ENCODE measurements at regions not wholly inside any gene's neighbourhood (a gene's known extent, or its start where the extent isn't known, plus 50 kb on each side); places are given as distances from the start of the nearest gene placed in this dataset.

GRCh38 chr4:3364634-3365314, 72.0 kb downstream of the RGS12 start:
- DNase-seq (ENCODE audit: low read depth, low spot score): no peak
- Histone ChIP-seq H3K4me3 (ENCODE audit: low read length) (no peak overlapping the region), H3K27ac (ENCODE audit: low read length) (no peak overlapping the region), H3K27me3 (ENCODE audit: control insufficient read depth, insufficient read depth, low read length) (no peaks in the 10 kb centered on the region), H3K9me3 (ENCODE audit: control insufficient read depth, insufficient read depth, low read length) (no peaks in the 10 kb centered on the region), H3K4me1 (ENCODE audit: control insufficient read depth, insufficient read depth, low read length) (peaks cover 3% of the 10 kb centered on the region; the same call in 1 of the 2 replicates), H3K36me3 (ENCODE audit: control insufficient read depth, insufficient read depth, low read length) (no peaks in the 10 kb centered on the region)
- WGBS (ENCODE audit: insufficient coverage, insufficient read length): no CpG with 5 or more reads among the region's 18 CpGs

- no peak for DNase-seq (ENCODE audit: low read depth, low spot score)
- Histone ChIP-seq H3K27ac (ENCODE audit: low read length) (no peak overlapping the region), H3K4me1 (ENCODE audit: control insufficient read depth, insufficient read depth, low read length) (peaks cover 3% of the 10 kb centered on the region; the same call in 1 of the 2 replicates), H3K36me3 (ENCODE audit: control insufficient read depth, insufficient read depth, low read length) (no peaks in the 10 kb centered on the region), H3K27me3 (ENCODE audit: control insufficient read depth, insufficient read depth, low read length) (no peaks in the 10 kb centered on the region), H3K9me3 (ENCODE audit: control insufficient read depth, insufficient read depth, low read length) (no peaks in the 10 kb centered on the region), H3K4me3 (ENCODE audit: low read length) (no peak overlapping the region)
- no CpG with 5 or more reads among the region's 11 CpGs for WGBS (ENCODE audit: insufficient coverage, insufficient read length)
Observed at GRCh38 chr4:3365326-3365725, 72.5 kb downstream of the RGS12 start.

GRCh38 chr4:3365871-3366842, 73.3 kb downstream of the RGS12 start:
- no peaks in the 10 kb centered on the region for H3K9me3 ChIP-seq (ENCODE audit: control insufficient read depth, insufficient read depth, low read length)

GRCh38 chr4:3366893-3367775, 74.3 kb downstream of the RGS12 start:
- Histone ChIP-seq H3K4me3 (ENCODE audit: low read length) (no peak overlapping the region), H3K27me3 (ENCODE audit: control insufficient read depth, insufficient read depth, low read length) (no peaks in the 10 kb centered on the region), H3K27ac (ENCODE audit: low read length) (no peak overlapping the region), H3K36me3 (ENCODE audit: control insufficient read depth, insufficient read depth, low read length) (no peaks in the 10 kb centered on the region; the same call in 1 of the 2 replicates), H3K4me1 (ENCODE audit: control insufficient read depth, insufficient read depth, low read length) (peaks cover 11% of the 10 kb centered on the region), H3K9me3 (ENCODE audit: control insufficient read depth, insufficient read depth, low read length) (no peaks in the 10 kb centered on the region)
- DNase-seq (ENCODE audit: low read depth, low spot score): no peak
- no CpG with 5 or more reads among the region's 30 CpGs for WGBS (ENCODE audit: insufficient coverage, insufficient read length)

More at GRCh38 chr4:3365871-3366842, 73.3 kb downstream of the RGS12 start:
- Histone ChIP-seq H3K27ac (ENCODE audit: low read length) (no peak overlapping the region), H3K4me1 (ENCODE audit: control insufficient read depth, insufficient read depth, low read length) (peaks cover 6% of the 10 kb centered on the region), H3K4me3 (ENCODE audit: low read length) (no peak overlapping the region), H3K27me3 (ENCODE audit: control insufficient read depth, insufficient read depth, low read length) (no peaks in the 10 kb centered on the region), H3K36me3 (ENCODE audit: control insufficient read depth, insufficient read depth, low read length) (no peaks in the 10 kb centered on the region)
- WGBS (ENCODE audit: insufficient coverage, insufficient read length): no CpG with 5 or more reads among the region's 30 CpGs
- no peak for DNase-seq (ENCODE audit: low read depth, low spot score)

- Histone ChIP-seq H3K27me3 (ENCODE audit: control insufficient read depth, insufficient read depth, low read length) (no peaks in the 10 kb centered on the region), H3K27ac (ENCODE audit: low read length) (no peak overlapping the region), H3K36me3 (ENCODE audit: control insufficient read depth, insufficient read depth, low read length) (no peaks in the 10 kb centered on the region; the same call in 1 of the 2 replicates), H3K4me1 (ENCODE audit: control insufficient read depth, insufficient read depth, low read length) (peaks cover 11% of the 10 kb centered on the region), H3K9me3 (ENCODE audit: control insufficient read depth, insufficient read depth, low read length) (no peaks in the 10 kb centered on the region), H3K4me3 (ENCODE audit: low read length) (no peak overlapping the region)
- no peak for DNase-seq (ENCODE audit: low read depth, low spot score)
- WGBS (ENCODE audit: insufficient coverage, insufficient read length): no CpG with 5 or more reads among the region's 12 CpGs
Observed at GRCh38 chr4:3367866-3368265, 73.9 kb upstream of the HGFAC start.

- Histone ChIP-seq H3K4me1 (ENCODE audit: control insufficient read depth, insufficient read depth, low read length) (peaks cover 11% of the 10 kb centered on the region), H3K27me3 (ENCODE audit: control insufficient read depth, insufficient read depth, low read length) (no peaks in the 10 kb centered on the region), H3K9me3 (ENCODE audit: control insufficient read depth, insufficient read depth, low read length) (no peaks in the 10 kb centered on the region), H3K4me3 (ENCODE audit: low read length) (no peak overlapping the region), H3K27ac (ENCODE audit: low read length) (no peak overlapping the region), H3K36me3 (ENCODE audit: control insufficient read depth, insufficient read depth, low read length) (no peaks in the 10 kb centered on the region; the same call in 1 of the 2 replicates)
- no CpG with 5 or more reads among the region's 4 CpGs for WGBS (ENCODE audit: insufficient coverage, insufficient read length)
- no peak for DNase-seq (ENCODE audit: low read depth, low spot score)
Observed at GRCh38 chr4:3368334-3368733, 73.4 kb upstream of the HGFAC start.

- no peaks in the 10 kb centered on the region; the same call in 1 of the 2 replicates for H3K36me3 ChIP-seq (ENCODE audit: control insufficient read depth, insufficient read depth, low read length)
- WGBS (ENCODE audit: insufficient coverage, insufficient read length): no CpG with 5 or more reads among the region's 20 CpGs
- no peak overlapping the region for H3K27ac ChIP-seq (ENCODE audit: low read length)
- no peak overlapping the region for H3K4me3 ChIP-seq (ENCODE audit: low read length)
- H3K4me1 ChIP-seq (ENCODE audit: control insufficient read depth, insufficient read depth, low read length): peaks cover 11% of the 10 kb centered on the region
- H3K27me3 ChIP-seq (ENCODE audit: control insufficient read depth, insufficient read depth, low read length): no peaks in the 10 kb centered on the region
- no peak for DNase-seq (ENCODE audit: low read depth, low spot score)
- H3K9me3 ChIP-seq (ENCODE audit: control insufficient read depth, insufficient read depth, low read length): no peaks in the 10 kb centered on the region
Observed at GRCh38 chr4:3368841-3369760, 72.7 kb upstream of the HGFAC start.

- Histone ChIP-seq H3K4me3 (ENCODE audit: low read length) (no peak overlapping the region), H3K9me3 (ENCODE audit: control insufficient read depth, insufficient read depth, low read length) (no peaks in the 10 kb centered on the region), H3K27me3 (ENCODE audit: control insufficient read depth, insufficient read depth, low read length) (no peaks in the 10 kb centered on the region), H3K27ac (ENCODE audit: low read length) (no peak overlapping the region), H3K4me1 (ENCODE audit: control insufficient read depth, insufficient read depth, low read length) (peaks cover 11% of the 10 kb centered on the region), H3K36me3 (ENCODE audit: control insufficient read depth, insufficient read depth, low read length) (no peaks in the 10 kb centered on the region; the same call in 1 of the 2 replicates)
- peak; percentile 33 for DNase-seq (ENCODE audit: low read depth, low spot score)
- WGBS (ENCODE audit: insufficient coverage, insufficient read length): no CpG with 5 or more reads among the region's 33 CpGs
Observed at GRCh38 chr4:3369781-3370674, 71.7 kb upstream of the HGFAC start.

Data from iPS DF 6.9 (cell line).